Neural cell (in vitro differentiated cells): ENCODE measurements at regions not wholly inside any gene's neighbourhood (a gene's known extent, or its start where the extent isn't known, plus 50 kb on each side); places are given as distances from the start of the nearest gene placed in this dataset.

Experiments used
- H2AFZ ChIP-seq: fragments of 200-600, 300-800 bp; sonication (generic), shearing (Covaris generic); 2 replicates; pipeline ENCODE4 v1.6.0; 2014; ENCODE audit warnings: low read depth, mild to moderate bottlenecking, antibody characterized with exemption, low read length, moderate library complexity
- H3F3A ChIP-seq: fragments of 200-600 bp; shearing (Covaris generic); 2 replicates; pipeline ENCODE4 v1.6.1; 2016; ENCODE audit warnings: mild to moderate bottlenecking, moderate library complexity, mixed read lengths, antibody characterized with exemption, low read length; ENCODE audit not compliant: insufficient read depth, poor library complexity, severe bottlenecking
- H3K27ac ChIP-seq: fragments of 200-600, 300-800 bp; sonication (generic), shearing (Covaris generic); 2 replicates; pipeline ENCODE4 v1.5.1; 2014; ENCODE audit warnings: mild to moderate bottlenecking, low read length, moderate library complexity
- H3K27me3 ChIP-seq: fragments of 300-800, 200-600 bp; sonication (generic), shearing (Covaris generic); 2 replicates; pipeline ENCODE4 v1.6.0; 2014; ENCODE audit warnings: mild to moderate bottlenecking, low read depth, low read length, moderate library complexity; ENCODE audit not compliant: insufficient read depth
- H3K36me3 ChIP-seq: fragments of 300-800, 200-600 bp; sonication (generic), shearing (Covaris generic); 2 replicates; pipeline ENCODE4 v1.5.1; 2014; ENCODE audit warnings: mild to moderate bottlenecking, antibody characterized with exemption, low read length, moderate library complexity; ENCODE audit not compliant: insufficient read depth
- H3K4me2 ChIP-seq: fragments of 300-800, 200-600 bp; sonication (generic), shearing (Covaris generic); 2 replicates; pipeline ENCODE4 v1.6.0; 2014; ENCODE audit warnings: mild to moderate bottlenecking, low read length
- H3K4me3 ChIP-seq: fragments of 300-800, 200-600 bp; sonication (generic), shearing (Covaris generic); 2 replicates; pipeline ENCODE4 v1.5.1; 2014; ENCODE audit warnings: mild to moderate bottlenecking, low read length, moderate library complexity
- H3K79me2 ChIP-seq: fragments of 200-600 bp; shearing (Covaris generic); replicated peaks from 2 replicates; pipeline ENCODE4 v1.6.0; 2014; ENCODE audit warnings: mild to moderate bottlenecking, low read length, moderate library complexity; ENCODE audit not compliant: insufficient read depth
- H3K9ac ChIP-seq: fragments of 300-800, 200-600 bp; sonication (generic), shearing (Covaris generic); 2 replicates; pipeline ENCODE4 v1.6.1; 2016; ENCODE audit warnings: mild to moderate bottlenecking, low read length, mixed read lengths
- H3K9me2 ChIP-seq: fragments of 200-600 bp; shearing (Covaris generic); 2 replicates; pipeline ENCODE4 v1.6.1; 2016; ENCODE audit warnings: mild to moderate bottlenecking, low read length, mixed read lengths; ENCODE audit not compliant: insufficient read depth
- H3K9me3 ChIP-seq: fragments of 200-600, 300-800 bp; sonication (generic), shearing (Covaris generic); 2 replicates; pipeline ENCODE4 v1.6.1; 2016; ENCODE audit warnings: mild to moderate bottlenecking, mixed run types, low read length, moderate library complexity, mixed read lengths
- H4K20me1 ChIP-seq: fragments of 200-600 bp; shearing (Covaris generic); 2 replicates; pipeline ENCODE4 v1.6.1; 2016; ENCODE audit warnings: mild to moderate bottlenecking, mixed run types; ENCODE audit not compliant: insufficient read depth
- CTCF ChIP-seq: fragments of 450-650 bp; IDR thresholded peaks from 2 replicates; pipeline ENCODE4 v1.5.1; 2014; ENCODE audit warnings: antibody characterized with exemption, mild to moderate bottlenecking, moderate library complexity; ENCODE audit not compliant: poor library complexity, severe bottlenecking
- EP300 ChIP-seq: fragments of 450-650 bp; conservative IDR thresholded peaks from 2 replicates; pipeline ENCODE4 v1.6.1; 2014; ENCODE audit warnings: antibody characterized with exemption, mild to moderate bottlenecking, moderate library complexity; ENCODE audit not compliant: poor library complexity, severe bottlenecking
- EZH2 ChIP-seq: fragments of 200-600, 300-800 bp; shearing (Covaris generic), sonication (generic); IDR thresholded peaks from 2 replicates; pipeline ENCODE4 v1.6.1; 2014; ENCODE audit warnings: antibody characterized with exemption, low read length, borderline replicate concordance, mild to moderate bottlenecking; ENCODE audit not compliant: insufficient read depth, poor library complexity, severe bottlenecking
- MXI1 ChIP-seq: fragments of 450-650 bp; conservative IDR thresholded peaks from 2 replicates; pipeline ENCODE4 v1.6.1; 2014; ENCODE audit warnings: antibody characterized with exemption, mild to moderate bottlenecking; ENCODE audit not compliant: poor library complexity, severe bottlenecking
- POLR2AphosphoS5 ChIP-seq: IDR thresholded peaks from 2 replicates; pipeline ENCODE4 v1.6.1; 2012
- RAD21 ChIP-seq: fragments of 450-650 bp; conservative IDR thresholded peaks from 2 replicates; pipeline ENCODE4 v1.6.1; 2014; ENCODE audit warnings: antibody characterized with exemption, mild to moderate bottlenecking, moderate library complexity
- REST ChIP-seq: IDR thresholded peaks from 2 replicates; pipeline ENCODE4 v1.6.1; 2012; ENCODE audit warnings: borderline replicate concordance
- SMC3 ChIP-seq: fragments of 450-650 bp; conservative IDR thresholded peaks from 2 replicates; pipeline ENCODE4 v1.6.1; 2014; ENCODE audit warnings: antibody characterized with exemption, mild to moderate bottlenecking, moderate library complexity; ENCODE audit not compliant: poor library complexity
- TAF1 ChIP-seq: IDR thresholded peaks from 2 replicates; pipeline ENCODE4 v1.6.1; 2012; ENCODE audit warnings: low read depth

GRCh38 chr14:53814392-53814791, 142.2 kb downstream of the BMP4 start:
- H3K27ac ChIP-seq: no peak overlapping the region
- no peaks in the 10 kb centered on the region for H3F3A ChIP-seq
- TF ChIP-seq EZH2 (no peak), EP300 (no peak), SMC3 (no peak), REST (no peak), MXI1 (no peak), TAF1 (no peak)
- H3K36me3 ChIP-seq: no peaks in the 10 kb centered on the region
- H3K4me3 ChIP-seq: no peak overlapping the region
- H4K20me1 ChIP-seq: no peaks in the 10 kb centered on the region
- no peak overlapping the region for H3K4me2 ChIP-seq
- no peak overlapping the region for H3K9ac ChIP-seq
- H3K27me3 ChIP-seq: no peaks in the 10 kb centered on the region
- H3K9me3 ChIP-seq: no peaks in the 10 kb centered on the region
- H3K9me2 ChIP-seq: no peaks in the 10 kb centered on the region
- no peak overlapping the region for H2AFZ ChIP-seq
- no peaks in the 10 kb centered on the region for H3K79me2 ChIP-seq

GRCh38 chr14:53810221-53810620, 146.4 kb downstream of the BMP4 start:
- Histone ChIP-seq H3K9ac (no peak overlapping the region), H3K36me3 (no peaks in the 10 kb centered on the region), H3F3A (no peaks in the 10 kb centered on the region), H2AFZ (no peak overlapping the region), H4K20me1 (no peaks in the 10 kb centered on the region), H3K9me3 (no peaks in the 10 kb centered on the region), H3K27ac (no peak overlapping the region), H3K4me3 (no peak overlapping the region), H3K27me3 (no peaks in the 10 kb centered on the region), H3K9me2 (no peaks in the 10 kb centered on the region), H3K4me2 (no peak overlapping the region), H3K79me2 (no peaks in the 10 kb centered on the region)
- TF ChIP-seq CTCF (no peak), EZH2 (no peak), RAD21 (no peak), REST (no peak), SMC3 (no peak), EP300 (no peak), MXI1 (no peak), POLR2AphosphoS5 (no peak), TAF1 (no peak)
